AG04450 (cell line): ENCODE measurements at regions not wholly inside any gene's neighbourhood (a gene's known extent, or its start where the extent isn't known, plus 50 kb on each side); places are given as distances from the start of the nearest gene placed in this dataset.
"Not testable (repeated sequence)": the region's sequence is repeated elsewhere in the genome, so short reads cannot be mapped to it uniquely, and the experiment has no call there.

Experiments used
- CTCF ChIA-PET: fragments of 300-600, 350-600 bp; formaldehyde crosslinking; extraction: SDS; loops from one replicate; lab custom pipeline; 2022; ENCODE audit warnings: antibody characterized with exemption, inconsistent platforms; lab: Charles Lee
- POLR2A ChIA-PET: fragments of 350-600 bp; formaldehyde crosslinking; extraction: SDS; loops from one replicate; lab custom pipeline; 2021; ENCODE audit warnings: antibody characterized with exemption, inconsistent platforms; lab: Yijun Ruan, JAX
- DNase-seq: peaks from one replicate; pipeline ENCODE4 v3.0.0-alpha.2; 2011; ENCODE audit warnings: low read depth, low spot score
- H3K27ac ChIP-seq: one replicate; pipeline ENCODE4 v1.5.1; 2012; ENCODE audit warnings: low read depth, low read length, control low read depth
- H3K27me3 ChIP-seq: one replicate; pipeline ENCODE4 v1.6.0; 2012; ENCODE audit warnings: low read length; ENCODE audit not compliant: control insufficient read depth, insufficient read depth
- H3K4me3 ChIP-seq: 2 replicates; pipeline ENCODE4 v1.5.1; 2011; ENCODE audit warnings: mild to moderate bottlenecking, low read depth, low read length, control low read depth
- H3K9me3 ChIP-seq: 2 replicates; pipeline ENCODE4 v1.5.1; 2012; ENCODE audit warnings: low read length; ENCODE audit not compliant: control insufficient read depth, insufficient read depth
- CTCF ChIP-seq: IDR thresholded peaks from 2 replicates; pipeline ENCODE4 v1.5.1; 2011; ENCODE audit warnings: low read depth, low read length, control low read depth, inconsistent platforms

- TF ChIP-seq CTCF, result no peak
- no peak for DNase-seq
- Histone ChIP-seq H3K27ac (no peak overlapping the region), H3K27me3 (no peaks in the 10 kb centered on the region), H3K4me3 (no peak overlapping the region), H3K9me3 (no peaks in the 10 kb centered on the region)
- POLR2A ChIA-PET, result no interaction called here
- CTCF ChIA-PET, result no interaction called here
Measured at GRCh38 chr15:91652610-91653207, 200.8 kb upstream of the SLCO3A1 start.

- H3K27ac ChIP-seq, POLR2A ChIA-PET, DNase-seq, CTCF ChIA-PET, H3K27me3 ChIP-seq, H3K4me3 ChIP-seq, H3K9me3 ChIP-seq: not testable (repeated sequence)
Measured at GRCh38 chr15:91655563-91656290, 197.8 kb upstream of the SLCO3A1 start.

GRCh38 chr15:91660174-91660649 lies 193.3 kb upstream of the SLCO3A1 start:
- Histone ChIP-seq H3K9me3 (no peaks in the 10 kb centered on the region), H3K4me3 (no peak overlapping the region), H3K27me3 (no peaks in the 10 kb centered on the region), H3K27ac (no peak overlapping the region)
- POLR2A ChIA-PET, result no interaction called here
- CTCF ChIA-PET, result no interaction called here
- no peak for TF ChIP-seq CTCF
- no peak for DNase-seq

- TF ChIP-seq CTCF, result no peak
- CTCF ChIA-PET, result no interaction called here
- POLR2A ChIA-PET, result no interaction called here
- H3K27me3 ChIP-seq, result no peaks in the 10 kb centered on the region
- H3K27ac ChIP-seq, result no peak overlapping the region
- DNase-seq, result no peak
- no peaks in the 10 kb centered on the region for H3K9me3 ChIP-seq
- H3K4me3 ChIP-seq, result no peak overlapping the region
Measured at GRCh38 chr15:91664224-91664836, 189.2 kb upstream of the SLCO3A1 start.

- DNase-seq, result no peak
- ChIA-PET CTCF (no interaction called here), POLR2A (no interaction called here)
- TF ChIP-seq CTCF, result no peak
- Histone ChIP-seq H3K27me3 (no peaks in the 10 kb centered on the region), H3K27ac (no peak overlapping the region), H3K4me3 (no peak overlapping the region), H3K9me3 (no peaks in the 10 kb centered on the region)
Measured at GRCh38 chr15:91665212-91665611, 188.3 kb upstream of the SLCO3A1 start.
